ENCODE measurements at regions not wholly inside any gene's neighbourhood (a gene's known extent, or its start where the extent isn't known, plus 50 kb on each side); places are given as distances from the start of the nearest gene placed in this dataset.

GRCh38 chr18:56166914-56167313 is 471.5 kb downstream of the TXNL1 start:
- Histone ChIP-seq H3K4me3 (no peak overlapping the region), H3K4me1 (peaks cover 17% of the 10 kb centered on the region; the same call in 2 of the 3 replicates), H3K9me3 (no peaks in the 10 kb centered on the region), H3K4me2 (no peak overlapping the region), H3K27ac (0 out of 6 replicates have a peak overlapping the region, but pooled peaks of 1 of the 2 experiments have one; percentile 13)
- ChIA-PET CTCF (no interaction called here), POLR2A (no interaction called here)
- ATAC-seq (no peak), FAIRE-seq (no peak), DNase-seq (ENCODE audit: low read depth in 1 of 2, low spot score in 1 of 2) (no peak)
- TF ChIP-seq NPAS2 (CRISPR knock-in tag; IDR thresholded peaks at IDR 0.05; ENCODE audit: borderline replicate concordance) (no peak), E2F6 (IDR thresholded peaks at IDR 0.05; ENCODE audit: borderline replicate concordance, low read depth) (no peak), POLR2A (IDR thresholded peaks at IDR 0.05; ENCODE audit: low read length) (no peak), REST (IDR thresholded peaks at IDR 0.05) (no peak), GATA3 (IDR thresholded peaks at IDR 0.05; ENCODE audit: borderline replicate concordance) (no peak), KDM5A (IDR thresholded peaks at IDR 0.05) (no peak), CTCF (IDR thresholded peaks at IDR 0.05) (no peak), CEBPB (IDR thresholded peaks at IDR 0.05) (no peak), MAZ (IDR thresholded peaks at IDR 0.05; ENCODE audit: borderline replicate concordance, low read depth, low read length) (no peak), SMC3 (IDR thresholded peaks at IDR 0.05) (no peak), CHD2 (IDR thresholded peaks at IDR 0.05; ENCODE audit: low read length, partially characterized antibody) (no peak), FOXS1 (CRISPR knock-in tag; IDR thresholded peaks at IDR 0.05) (no peak), CBX8 (IDR thresholded peaks at IDR 0.05) (no peak), ATOH8 (CRISPR knock-in tag; IDR thresholded peaks at IDR 0.05; ENCODE audit: low read depth) (no peak)
- TF ChIP-seq, protein P1, sequence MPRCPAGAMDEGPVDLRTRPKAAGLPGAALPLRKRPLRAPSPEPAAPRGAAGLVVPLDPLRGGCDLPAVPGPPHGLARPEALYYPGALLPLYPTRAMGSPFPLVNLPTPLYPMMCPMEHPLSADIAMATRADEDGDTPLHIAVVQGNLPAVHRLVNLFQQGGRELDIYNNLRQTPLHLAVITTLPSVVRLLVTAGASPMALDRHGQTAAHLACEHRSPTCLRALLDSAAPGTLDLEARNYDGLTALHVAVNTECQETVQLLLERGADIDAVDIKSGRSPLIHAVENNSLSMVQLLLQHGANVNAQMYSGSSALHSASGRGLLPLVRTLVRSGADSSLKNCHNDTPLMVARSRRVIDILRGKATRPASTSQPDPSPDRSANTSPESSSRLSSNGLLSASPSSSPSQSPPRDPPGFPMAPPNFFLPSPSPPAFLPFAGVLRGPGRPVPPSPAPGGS (IDR thresholded peaks at IDR 0.05) = no peak
- TF ChIP-seq, protein P2, sequence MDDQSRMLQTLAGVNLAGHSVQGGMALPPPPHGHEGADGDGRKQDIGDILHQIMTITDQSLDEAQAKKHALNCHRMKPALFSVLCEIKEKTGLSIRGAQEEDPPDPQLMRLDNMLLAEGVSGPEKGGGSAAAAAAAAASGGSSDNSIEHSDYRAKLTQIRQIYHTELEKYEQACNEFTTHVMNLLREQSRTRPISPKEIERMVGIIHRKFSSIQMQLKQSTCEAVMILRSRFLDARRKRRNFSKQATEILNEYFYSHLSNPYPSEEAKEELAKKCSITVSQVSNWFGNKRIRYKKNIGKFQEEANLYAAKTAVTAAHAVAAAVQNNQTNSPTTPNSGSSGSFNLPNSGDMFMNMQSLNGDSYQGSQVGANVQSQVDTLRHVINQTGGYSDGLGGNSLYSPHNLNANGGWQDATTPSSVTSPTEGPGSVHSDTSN (IDR thresholded peaks at IDR 0.05) = no peak

- DNase-seq (ENCODE audit: low read depth in 1 of 2, low spot score in 1 of 2) (no peak), FAIRE-seq (no peak), ATAC-seq (no peak)
- Histone ChIP-seq H3K4me1 (peaks cover 17% of the 10 kb centered on the region; the same call in 2 of the 3 replicates), H3K27ac (no peak overlapping the region), H3K9me3 (no peaks in the 10 kb centered on the region), H3K4me2 (no peak overlapping the region), H3K4me3 (no peak overlapping the region)
- 64% methylated on average over 5 of the region's 5 CpGs for WGBS (ENCODE audit: missing lambda C conversion rate)
- TF ChIP-seq, protein P2 (IDR thresholded peaks at IDR 0.05) = no peak
- TF ChIP-seq EHMT2 (IDR thresholded peaks at IDR 0.05; ENCODE audit: low read depth) (no peak), KDM1A (IDR thresholded peaks at IDR 0.05; ENCODE audit: low read depth) (no peak)
- TF ChIP-seq, protein P1 (IDR thresholded peaks at IDR 0.05) = no peak
- POLR2A ChIA-PET = no interaction called here
- CTCF ChIA-PET = no interaction called here
Observed at GRCh38 chr18:56165601-56166355, 472.6 kb downstream of the TXNL1 start.
